Hypothalamus (tissue), 51 donors: ENCODE measurements at regions not wholly inside any gene's neighbourhood (a gene's known extent, or its start where the extent isn't known, plus 50 kb on each side); places are given as distances from the start of the nearest gene placed in this dataset.
A peak's percentile ranks its signal among the peaks of the same experiment; 100 is the strongest.
"Not testable (repeated sequence)": the region's sequence is repeated elsewhere in the genome, so short reads cannot be mapped to it uniquely, and the experiment has no call there.

Source experiments
- DNase-seq, 51 donors: peaks; one replicate each; lab custom pipeline; 2025; lab: John Stamatoyannopoulos, UW

GRCh38 chr10:7070950-7071349 is 339.9 kb downstream of the SFMBT2 start:
- DNase-seq, result no peak

DNA sequence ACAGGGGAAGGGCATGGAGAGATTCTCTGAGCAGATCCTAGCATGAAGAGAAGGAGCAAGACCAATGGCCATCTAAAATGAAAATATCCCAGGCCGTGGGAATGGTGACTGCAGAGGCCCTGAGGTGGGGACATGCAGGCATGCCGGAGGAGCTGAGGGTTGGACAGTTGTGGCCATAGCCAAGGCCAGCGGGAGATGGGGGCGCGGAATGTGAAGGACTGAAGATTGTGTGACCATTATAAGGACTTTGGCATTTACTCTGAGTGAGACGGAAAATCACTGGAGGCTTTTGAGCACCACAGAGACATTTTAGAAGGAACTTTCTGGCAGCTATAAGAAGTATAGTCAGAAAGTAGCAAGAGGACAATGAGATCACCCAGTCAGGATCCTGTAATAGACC is 341.1 kb downstream of the SFMBT2 start:
- DNase-seq, result no peak

DNA sequence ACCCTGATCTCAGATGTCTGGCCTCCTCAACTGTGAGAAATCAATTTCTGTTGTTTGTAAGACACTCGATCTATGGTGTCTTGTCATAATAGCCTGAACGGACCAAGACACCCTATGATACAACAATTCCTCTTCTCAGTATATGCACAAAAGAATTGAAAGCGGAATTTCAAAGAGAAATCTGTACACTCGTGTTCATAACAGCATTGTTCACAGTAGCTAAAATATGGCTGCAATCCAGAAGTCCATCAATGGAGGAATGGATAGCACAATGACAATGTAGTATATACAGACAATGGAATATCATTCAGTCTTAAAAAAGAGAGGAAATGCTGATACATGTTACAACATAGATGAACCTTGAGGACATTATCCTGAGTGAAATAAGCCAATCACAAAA is 354.6 kb downstream of the SFMBT2 start:
- no peak for DNase-seq

DNA sequence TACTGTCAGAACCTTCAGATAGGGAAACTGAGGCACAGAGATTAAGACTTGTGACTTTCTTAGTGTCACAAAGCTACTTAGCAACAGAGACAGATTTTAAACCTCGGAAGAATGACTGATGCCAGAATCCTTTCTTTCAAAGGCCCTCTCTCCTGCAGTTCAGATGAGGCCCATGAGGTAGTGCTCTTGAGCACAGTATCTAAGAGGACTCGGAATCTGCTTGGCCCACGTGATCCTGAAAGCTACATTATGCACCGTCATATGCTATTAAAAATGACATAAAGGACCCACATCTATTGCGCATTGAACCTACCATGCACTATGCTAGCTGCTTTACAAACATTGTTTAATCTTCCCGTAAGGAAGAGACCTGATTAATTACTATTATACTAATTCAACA is 355.9 kb downstream of the SFMBT2 start:
- no peak for DNase-seq

- no peak for DNase-seq
These were observed 357.6 kb downstream of the SFMBT2 start for GRCh38 chr10:7053195-7053594.

DNA sequence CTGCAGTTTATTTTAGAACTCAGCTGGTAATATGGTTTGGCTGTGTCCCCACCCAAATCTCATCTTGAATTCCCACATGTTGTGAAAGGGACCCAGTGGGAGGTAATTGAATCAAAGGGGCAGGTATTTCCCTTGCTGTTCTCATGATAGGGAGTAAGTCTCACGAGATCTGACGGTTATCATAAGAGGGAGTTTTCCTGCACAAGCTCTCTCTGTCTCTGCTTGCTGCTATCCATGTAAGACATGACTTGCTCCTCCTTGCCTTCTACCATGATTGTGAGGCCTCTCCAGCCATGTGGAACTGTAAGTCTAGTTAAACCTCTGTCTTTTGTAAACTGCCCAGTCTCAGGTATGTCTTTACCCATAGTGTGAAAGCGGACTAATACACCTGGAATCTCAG is 360.8 kb downstream of the SFMBT2 start:
- not testable (repeated sequence) for DNase-seq

- DNase-seq, result no peak
These were observed 362.8 kb downstream of the SFMBT2 start for GRCh38 chr10:7048061-7048460.

- no peak for DNase-seq
These were observed 364.2 kb downstream of the SFMBT2 start for GRCh38 chr10:7046615-7047014.

GRCh38 chr10:7045891-7046599 is 364.8 kb downstream of the SFMBT2 start:
- no peak for DNase-seq

DNA sequence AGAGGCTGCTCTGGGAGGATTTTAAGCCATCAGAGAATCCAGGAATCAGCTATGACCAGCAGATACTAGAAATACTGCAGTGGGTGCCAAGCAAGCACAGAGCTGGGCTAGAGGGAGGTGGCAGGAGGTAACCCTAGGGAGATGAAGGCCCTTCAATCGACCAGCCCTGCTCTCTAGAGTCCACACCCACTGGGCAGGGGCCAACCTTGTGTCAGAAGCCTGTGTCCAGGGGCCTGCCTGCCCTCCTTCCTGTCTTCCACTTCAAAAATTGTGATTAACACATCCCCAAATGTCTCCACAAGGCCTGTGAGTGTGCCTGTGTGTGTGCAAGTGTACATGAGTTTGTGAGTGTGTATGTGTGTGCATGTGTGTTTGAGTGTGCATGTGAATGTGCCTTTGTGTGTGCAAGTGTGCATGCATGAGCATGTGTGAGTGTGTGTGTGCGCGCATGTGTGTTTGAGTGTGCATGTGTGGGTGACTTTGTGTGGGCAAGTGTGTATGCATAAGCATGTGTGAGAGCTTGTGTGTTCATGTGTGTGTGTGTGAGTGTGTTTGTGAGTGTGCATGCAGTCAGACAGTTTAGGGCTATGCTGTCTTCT is 367.7 kb downstream of the SFMBT2 start:
- DNase-seq, result no peak

DNA sequence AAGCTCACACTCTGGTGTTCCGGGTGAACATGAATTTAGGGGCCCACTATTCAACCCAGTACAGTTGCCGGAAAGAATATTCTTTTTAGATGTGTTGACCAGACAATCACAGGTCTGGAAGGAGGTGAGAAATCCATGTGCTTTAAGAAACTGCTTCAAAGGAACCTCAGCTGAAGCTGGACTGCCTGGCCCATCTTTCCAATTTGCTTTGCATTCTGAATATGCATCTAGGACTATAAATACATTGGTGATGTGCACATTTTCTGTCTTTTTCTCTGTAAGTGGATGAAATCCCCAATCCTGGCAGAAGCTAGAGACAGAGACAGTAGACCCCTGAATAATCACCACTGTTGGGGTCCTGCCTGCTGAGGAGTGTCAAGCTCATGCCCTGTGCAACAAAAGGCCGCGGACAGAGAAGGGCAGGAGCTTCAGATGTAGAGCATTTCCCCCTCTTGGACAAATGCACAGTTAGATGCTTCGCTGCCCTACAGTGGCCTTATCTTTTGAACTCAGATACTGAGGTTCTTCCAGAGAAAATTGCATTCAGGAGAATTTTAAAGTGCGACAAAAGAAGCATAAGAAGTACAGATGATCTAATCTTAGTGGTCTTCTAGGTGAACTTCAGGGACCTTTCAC is 368.3 kb downstream of the SFMBT2 start:
- DNase-seq, result no peak

GRCh38 chr10:7042000-7042399 is 368.8 kb downstream of the SFMBT2 start:
- peak in 2 of 51 donors; percentile 2 to 6 for DNase-seq

DNA sequence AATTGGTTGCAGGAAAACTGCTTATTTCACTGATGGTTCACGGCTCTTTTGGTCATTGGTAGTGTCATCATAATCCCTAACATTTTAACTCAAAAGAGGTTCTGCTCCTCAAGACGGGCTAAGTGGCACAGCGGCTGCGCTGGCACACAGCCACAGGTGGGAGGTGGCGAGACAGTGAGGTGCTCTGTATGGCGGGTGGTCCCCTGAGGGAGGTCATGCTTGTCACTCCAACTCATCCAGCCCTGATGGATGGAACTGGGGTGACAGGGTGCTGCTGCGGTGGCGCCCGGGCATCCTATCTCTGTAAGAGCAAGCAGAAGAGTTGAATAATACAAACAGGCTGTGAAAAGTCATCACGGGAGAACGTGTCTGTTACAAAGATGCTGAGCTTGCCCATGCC is 370.2 kb downstream of the SFMBT2 start:
- DNase-seq, result no peak

- no peak for DNase-seq
These were observed 371.0 kb downstream of the SFMBT2 start for GRCh38 chr10:7039859-7040258.

- peak in 1 of 51 donors; percentile 21 for DNase-seq
These were observed 372.4 kb downstream of the SFMBT2 start for GRCh38 chr10:7038416-7038815.

GRCh38 chr10:7037434-7037833 is 373.4 kb downstream of the SFMBT2 start:
- not testable (repeated sequence) for DNase-seq

DNA sequence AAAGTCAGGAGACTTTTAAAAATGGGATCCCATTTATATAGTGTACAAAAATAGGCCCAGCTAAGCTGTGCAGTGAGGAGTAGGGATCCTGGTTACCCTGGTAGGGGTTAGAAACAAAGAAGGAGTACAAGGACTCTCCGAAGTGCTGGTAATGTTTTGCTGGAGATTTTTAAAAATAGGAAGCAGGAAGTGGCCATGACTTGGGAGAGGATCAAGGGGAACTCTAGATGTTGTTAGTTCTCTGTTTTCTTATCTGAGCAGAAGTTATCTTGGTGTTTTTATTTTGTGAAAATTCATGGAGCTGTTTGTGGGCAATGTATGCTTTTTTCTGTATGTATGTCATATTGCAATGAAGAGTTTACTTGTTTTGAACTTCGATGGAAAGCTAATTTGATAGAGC is 373.9 kb downstream of the SFMBT2 start:
- DNase-seq, result no peak

DNA sequence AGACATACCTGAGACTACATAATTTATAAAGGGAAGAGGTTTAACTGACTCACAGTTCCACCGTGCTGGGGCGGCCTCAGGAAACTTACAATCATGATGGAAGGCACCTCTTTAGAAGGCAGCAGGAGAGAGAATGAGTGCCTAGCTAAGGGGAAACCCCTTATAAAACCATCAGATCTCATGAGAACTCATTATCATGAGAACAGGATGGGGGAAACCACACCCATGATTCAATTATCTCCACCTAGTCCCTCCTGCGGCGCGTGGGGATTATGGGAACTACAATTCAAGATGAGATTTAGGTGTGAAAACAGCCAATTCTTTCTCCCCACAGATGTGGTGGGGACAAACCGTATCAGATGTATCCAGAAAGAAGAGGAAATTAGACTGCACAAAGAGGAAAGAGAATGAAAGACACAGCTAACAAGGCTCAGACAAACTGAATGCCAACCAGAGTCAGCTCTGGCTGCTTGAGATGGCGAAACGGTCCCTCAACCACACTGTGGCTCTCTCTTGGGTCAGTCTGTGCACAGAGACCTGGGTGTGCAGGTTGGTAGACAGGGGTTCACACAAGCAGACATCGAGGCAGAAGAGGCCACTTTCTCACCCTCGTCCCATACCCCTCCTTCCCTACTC is 375.6 kb downstream of the SFMBT2 start:
- DNase-seq, result no peak

- no peak for DNase-seq
These were observed 377.8 kb downstream of the SFMBT2 start for GRCh38 chr10:7033031-7033430.

GRCh38 chr10:7030134-7030855 is 380.5 kb downstream of the SFMBT2 start:
- no peak for DNase-seq

GRCh38 chr10:7029672-7030071 is 381.2 kb downstream of the SFMBT2 start:
- no peak for DNase-seq
